CD4-positive, alpha-beta T cell treated with Interleukin-6 for 4 hours (primary cell): ENCODE measurements at regions not wholly inside any gene's neighbourhood (a gene's known extent, or its start where the extent isn't known, plus 50 kb on each side); places are given as distances from the start of the nearest gene placed in this dataset.

Experiments
- DNase-seq: peaks from one replicate; pipeline ENCODE4 v3.0.0-alpha.2; 2020; ENCODE audit warnings: mixed read lengths

DNA sequence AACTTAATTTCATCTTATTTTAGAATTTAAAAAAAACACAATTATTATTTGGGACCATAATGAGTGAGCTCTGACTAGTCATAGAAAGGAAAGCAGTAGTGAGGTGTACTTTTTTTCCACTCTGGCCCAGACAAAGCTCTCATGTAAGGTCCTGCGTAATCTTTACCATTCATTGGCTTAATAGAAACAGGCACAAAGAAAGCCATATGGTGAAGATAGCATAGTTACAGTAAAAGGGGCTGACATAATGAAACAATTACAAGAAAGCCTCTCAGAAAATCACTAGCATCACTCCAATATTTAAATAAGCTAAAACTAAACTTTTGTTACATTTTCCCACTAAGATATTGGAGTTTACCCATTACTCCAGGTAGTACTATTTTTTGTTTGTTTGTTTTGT lies 384.6 kb upstream of the ALCAM start:
- no peak for DNase-seq

DNA sequence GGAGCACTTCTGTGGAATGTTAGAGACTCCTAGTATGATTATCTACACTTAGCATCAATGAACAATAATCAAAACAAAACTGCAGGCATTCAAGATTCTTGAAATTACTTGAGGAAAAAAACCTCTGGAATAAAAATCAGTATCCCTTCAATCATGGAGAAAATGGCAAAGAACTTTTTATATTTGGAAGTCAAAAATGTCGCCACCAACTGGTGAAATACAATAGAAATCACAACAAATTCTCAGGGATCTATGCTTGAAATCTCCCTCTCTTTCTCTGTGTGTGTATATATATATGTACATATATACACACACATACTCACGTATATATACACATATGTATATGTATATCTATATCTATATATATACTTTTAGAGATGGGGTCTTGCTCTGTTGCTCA lies 378.9 kb upstream of the ALCAM start:
- no peak for DNase-seq

DNA sequence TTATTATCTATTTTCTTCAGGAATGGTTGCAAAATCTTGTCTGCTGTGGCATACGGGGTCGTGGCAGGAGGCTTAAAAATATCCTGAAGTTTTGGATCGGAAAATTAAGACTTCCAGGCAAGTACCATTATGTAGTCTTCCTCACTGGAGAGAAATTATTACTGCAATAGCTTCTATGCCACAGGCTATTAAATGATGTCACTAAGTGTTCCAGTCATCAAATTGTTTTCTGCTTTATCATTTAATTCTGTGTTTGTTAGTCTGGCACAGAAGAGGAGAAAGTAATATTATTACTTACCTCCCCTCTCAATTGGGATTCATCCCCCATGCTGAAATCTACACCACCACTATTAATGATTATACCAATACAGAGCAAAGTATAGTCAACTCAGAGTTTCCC lies 378.2 kb upstream of the ALCAM start:
- DNase-seq = no peak

DNA sequence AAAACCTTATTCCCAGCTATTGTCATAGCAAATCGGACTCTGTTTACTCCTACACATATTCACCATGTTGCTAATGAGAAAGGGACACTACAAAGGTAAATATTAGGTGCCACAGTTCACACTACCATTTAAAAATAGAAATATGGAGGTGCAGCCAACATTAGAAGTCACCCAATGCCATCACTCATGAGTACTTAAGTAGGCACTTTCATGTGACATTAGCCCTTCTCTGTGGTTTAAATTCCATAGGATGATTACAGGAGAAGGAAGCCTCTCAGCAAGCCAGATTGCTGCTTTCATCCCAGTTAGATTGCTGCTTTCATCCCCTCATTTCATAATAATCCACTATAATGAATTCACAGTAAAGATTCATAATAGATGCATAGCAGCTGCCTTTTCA lies 376.8 kb upstream of the ALCAM start:
- DNase-seq = no peak

DNA sequence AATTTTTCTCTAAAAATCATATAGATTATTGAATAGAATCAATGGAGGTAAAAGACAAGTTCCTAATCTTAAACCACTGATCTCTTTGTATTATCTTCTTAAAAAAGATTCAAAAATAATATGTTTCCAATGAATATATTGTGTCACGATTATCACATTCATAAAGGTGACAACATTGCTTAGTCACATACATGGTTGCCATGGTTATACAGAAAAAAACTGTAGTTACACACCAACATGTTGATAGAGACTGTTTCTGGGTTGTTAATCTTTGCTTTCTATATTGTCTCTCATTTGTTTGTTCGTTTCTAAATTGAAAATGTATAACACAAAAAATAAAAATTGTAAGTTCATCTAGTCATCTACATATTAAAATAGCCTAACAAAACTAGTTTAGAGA lies 376.0 kb upstream of the ALCAM start:
- DNase-seq = no peak

DNA sequence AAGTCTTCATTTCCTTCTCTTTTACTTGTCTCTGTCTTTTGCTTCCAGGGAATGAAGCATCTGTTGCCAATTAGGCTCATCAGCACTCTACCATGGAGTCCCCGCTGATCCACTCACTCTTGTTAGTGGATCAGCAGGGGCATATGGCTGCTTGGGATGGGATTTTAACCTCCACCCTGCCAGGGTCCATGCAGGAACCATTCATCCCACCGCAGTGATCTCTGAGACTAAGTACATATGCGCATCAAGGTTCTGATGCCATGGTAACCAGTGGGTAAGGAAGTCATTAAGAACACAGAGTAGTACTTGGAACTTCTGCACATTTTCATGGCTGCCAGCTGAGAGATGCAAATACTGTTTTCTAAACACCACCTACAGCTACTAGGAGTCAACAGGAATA lies 374.0 kb upstream of the ALCAM start:
- DNase-seq = no peak

DNA sequence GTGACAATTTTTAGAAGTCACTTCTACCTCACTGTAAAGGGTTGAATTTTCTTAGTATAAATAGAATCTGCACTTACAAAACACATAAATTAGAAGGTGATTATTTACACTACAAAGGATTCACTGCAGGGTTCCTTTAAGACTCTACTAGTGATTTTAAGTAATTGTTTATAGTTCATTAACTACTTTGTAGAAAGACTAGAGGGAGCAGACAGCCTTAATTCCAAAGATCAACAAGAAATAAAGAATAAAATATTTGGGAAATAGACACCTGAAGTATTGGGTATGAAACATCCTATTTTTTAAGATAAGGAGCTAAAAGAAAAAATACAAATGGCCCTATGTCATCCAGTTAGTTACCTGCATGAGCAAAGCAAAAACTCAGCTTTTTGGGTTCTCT lies 360.5 kb upstream of the ALCAM start:
- DNase-seq = no peak

DNA sequence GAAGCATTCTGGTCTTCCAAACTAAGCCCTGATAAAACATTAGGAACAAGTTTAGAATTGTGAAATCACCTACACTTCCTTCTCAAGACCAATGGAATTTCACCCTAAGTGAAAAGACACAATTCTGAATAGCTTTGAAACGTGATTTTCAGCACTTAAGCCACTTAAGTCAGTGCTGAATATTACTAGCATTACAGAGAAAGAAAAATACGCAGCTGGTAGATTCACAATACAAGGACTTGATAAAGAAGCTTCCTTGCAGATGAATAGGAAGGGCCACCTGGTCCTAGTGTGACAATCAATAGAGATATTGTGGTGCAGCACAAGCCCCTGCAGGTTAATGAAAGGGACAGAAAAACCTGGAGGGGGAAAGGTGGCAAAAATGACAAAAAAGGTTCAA lies 353.1 kb upstream of the ALCAM start:
- DNase-seq = no peak

DNA sequence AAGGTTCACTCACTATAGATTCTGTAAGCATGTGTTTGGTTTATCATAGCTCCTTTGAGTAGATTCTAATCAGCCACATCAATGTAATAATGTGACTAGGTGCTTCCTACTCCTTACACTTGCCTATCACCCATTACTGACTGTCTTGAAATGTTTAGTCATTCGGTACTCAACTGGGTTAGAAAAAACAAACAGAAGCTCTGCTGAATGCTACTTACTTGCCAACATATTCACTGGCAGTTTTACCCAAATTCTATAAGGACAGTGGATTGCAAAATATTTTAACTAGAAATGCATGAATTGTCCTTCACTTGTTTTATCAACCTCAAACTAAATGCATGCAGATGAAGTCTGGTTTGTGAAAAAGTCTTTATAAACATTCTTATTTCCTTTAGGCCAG lies 352.1 kb upstream of the ALCAM start:
- no peak for DNase-seq

DNA sequence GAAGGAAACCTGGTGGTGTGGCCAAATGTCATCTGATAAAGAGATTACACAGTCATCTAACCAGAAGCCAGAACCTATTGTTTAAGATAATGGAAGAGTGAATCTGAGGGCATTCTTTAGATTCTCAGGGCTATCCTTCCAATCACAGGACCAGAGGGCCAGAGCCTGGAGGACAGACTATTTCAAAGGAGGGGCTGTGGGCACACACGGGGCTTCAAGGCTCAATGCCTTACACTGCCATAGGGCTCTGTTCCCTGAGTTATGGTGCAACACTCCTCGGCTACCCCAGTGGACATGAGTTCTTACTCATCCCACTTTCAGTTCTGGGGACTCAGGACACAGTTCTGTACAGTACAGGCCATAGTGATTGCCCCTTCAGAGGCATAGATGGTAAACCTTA lies 343.9 kb upstream of the ALCAM start:
- DNase-seq = no peak

DNA sequence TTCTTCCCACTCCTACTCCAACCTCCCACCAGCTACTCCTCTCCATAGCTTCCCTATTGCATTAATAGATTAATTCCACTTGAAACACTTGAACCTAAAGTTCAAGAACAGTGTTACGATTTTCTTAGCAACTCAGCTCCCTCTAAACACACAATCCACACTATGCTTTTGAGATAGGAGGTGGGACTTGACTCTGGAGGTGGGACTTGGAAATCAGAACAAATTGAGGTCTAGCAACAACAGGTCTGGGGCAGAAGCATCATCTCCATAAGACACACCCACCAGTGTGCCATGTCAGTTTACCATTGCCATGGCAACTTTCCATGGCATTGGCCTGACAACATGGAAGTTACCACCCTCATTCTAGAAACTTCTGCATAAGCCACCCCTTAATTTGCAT lies 336.5 kb upstream of the ALCAM start:
- no peak for DNase-seq

DNA sequence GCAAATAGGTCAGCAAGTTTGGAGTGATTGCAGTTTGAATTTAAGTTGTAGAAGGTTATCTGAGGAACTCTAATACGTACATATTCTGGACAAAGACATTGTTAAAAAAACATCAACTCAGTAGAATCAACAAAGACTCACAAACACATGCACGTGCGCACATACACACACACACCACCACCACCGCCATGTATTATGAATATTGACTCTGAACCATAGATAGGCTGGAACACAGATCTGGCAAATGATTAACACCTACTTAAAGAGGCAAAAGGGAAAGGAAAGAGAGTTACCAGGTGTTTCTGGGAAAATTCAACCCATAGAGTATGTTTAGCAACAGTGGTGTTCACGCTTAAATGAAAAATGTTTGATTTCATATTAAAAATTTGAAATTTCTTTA lies 334.2 kb upstream of the ALCAM start:
- no peak for DNase-seq

DNA sequence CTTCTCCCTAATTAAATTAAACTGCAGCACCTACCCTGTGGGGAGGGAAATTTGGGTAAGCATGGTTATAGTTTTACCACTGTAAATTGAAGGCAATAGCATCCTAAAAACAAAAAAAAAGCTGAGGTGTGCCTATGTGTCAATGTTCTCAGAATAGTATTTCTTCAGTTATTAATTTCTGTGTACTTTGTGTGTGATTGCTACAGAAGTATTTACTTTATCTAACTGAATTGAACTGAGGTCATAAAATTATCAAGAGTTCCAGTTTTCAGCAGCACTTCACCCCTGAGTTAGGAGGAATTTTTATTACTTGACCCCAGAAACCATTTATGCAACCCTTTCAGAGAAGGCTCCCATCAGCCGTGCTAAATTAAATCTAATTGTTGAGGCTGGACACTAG lies 333.6 kb upstream of the ALCAM start:
- DNase-seq = no peak

DNA sequence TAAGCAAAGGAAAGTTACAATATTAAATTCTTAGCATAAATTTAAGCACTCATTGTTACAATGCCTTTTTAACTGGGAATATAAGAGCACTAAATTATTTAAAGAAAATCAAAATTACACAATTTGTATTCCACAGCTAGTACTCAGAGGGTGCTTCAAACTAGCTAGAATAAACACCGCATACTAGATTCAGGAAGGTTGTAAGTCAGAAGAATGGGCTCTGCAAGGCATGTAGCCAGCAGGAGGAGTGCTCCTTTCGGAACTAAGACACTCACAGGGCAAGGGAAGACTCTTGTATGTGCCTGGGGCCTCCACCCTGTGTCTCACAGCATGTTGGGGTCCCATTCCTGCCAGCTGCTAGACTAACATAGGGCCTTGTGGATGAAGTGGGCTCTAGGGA lies 327.7 kb upstream of the ALCAM start:
- no peak for DNase-seq

DNA sequence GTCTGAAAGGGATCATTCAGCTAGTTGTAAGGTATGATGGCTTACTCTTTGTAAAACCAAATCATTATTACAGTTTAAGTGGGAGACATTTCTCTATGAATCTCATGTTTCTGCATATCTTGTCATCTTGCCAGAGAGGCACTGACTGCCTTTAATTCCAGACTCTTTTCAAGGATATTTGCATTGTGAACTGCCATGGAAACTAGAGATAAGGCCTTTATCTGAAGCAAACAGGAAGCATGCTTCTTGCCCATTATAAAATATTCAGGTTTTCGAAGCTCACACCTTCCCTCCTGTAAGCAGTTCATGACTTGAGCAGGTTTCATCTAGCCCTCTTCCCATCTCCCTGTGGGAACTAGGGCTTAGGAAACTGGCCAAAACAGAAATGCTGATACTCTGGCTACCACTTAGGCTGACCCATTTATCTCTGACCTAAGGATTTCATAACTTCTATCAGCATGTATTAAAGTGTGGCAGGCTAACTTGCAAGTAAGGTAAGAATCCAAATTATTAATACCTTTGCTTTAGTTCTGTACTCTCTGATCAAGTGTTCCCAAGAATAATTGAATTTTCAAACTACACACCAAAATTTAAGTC lies 326.6 kb upstream of the ALCAM start:
- DNase-seq = no peak

DNA sequence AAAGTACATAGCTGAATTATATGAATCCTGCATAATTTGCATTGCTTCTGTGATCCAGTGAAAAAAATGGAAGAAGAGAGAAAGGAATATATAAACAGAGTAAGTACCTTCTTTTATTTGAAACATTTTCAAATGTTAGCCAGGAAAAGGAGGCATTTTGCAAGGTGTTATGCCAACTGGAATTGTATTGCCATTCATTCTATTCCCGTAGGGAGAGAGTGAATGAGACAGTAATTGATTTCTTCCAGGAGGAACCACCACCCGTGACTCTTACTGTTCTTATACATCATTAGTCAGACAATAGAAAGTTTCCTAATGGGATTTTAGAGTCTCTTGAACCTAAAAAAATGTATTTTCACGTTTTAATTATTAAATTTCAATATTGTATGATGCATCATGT lies 324.1 kb upstream of the ALCAM start:
- DNase-seq = no peak

DNA sequence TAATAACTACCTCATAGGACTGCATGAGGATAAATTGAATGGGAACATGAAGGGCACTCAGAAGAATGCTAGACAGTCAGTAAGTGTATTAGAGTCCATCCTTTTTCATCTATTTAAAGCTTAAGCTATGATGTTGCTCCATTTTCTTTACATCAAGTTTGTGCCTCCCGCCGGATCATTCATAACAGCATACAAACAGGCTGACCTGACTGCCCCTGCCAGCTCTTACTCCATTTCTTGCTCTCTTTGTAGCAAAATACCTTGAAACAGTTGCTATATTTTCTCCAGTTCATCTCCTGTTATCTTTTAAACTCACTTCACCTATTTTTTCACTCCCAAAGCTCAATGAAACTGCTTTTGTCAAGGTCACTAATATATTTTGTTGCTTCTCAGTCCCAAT lies 315.6 kb upstream of the ALCAM start:
- DNase-seq = no peak

DNA sequence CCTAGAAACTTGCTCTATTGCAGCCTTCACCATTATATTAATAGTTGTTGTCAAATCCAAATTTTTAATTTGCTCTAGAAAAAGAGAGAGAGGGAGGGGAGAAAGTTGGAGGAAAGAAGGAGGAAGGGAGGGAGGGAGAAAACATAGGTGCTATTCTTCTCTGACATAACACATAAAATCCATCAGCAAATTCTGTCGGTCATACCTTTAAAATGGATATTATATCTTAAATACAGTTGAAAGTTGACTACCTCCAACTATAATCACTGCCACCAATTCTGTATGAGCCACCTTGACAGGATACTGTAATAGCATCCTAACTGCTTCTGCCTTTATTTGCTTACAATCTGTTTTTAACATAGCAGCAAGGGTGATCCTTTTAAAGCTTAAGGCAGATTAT lies 314.7 kb upstream of the ALCAM start:
- DNase-seq = no peak

DNA sequence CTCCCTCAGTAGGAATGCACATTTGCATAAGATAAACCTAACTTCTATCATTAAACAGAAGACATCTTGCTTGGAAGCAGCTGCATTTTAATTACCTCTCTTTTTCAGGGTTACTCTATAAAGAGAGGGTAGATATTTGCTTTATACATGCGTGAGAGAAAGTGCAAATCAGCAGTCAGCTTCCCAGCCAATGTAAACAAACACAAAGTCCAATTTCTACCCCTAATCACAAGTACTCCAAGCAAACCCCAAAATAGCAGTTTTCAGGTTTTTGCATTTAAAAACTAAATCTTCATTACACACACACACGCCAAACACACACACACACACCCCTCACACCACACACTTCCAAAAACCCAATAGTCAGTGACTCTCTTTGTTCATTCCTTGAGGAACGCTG lies 303.9 kb upstream of the ALCAM start:
- DNase-seq = no peak

DNA sequence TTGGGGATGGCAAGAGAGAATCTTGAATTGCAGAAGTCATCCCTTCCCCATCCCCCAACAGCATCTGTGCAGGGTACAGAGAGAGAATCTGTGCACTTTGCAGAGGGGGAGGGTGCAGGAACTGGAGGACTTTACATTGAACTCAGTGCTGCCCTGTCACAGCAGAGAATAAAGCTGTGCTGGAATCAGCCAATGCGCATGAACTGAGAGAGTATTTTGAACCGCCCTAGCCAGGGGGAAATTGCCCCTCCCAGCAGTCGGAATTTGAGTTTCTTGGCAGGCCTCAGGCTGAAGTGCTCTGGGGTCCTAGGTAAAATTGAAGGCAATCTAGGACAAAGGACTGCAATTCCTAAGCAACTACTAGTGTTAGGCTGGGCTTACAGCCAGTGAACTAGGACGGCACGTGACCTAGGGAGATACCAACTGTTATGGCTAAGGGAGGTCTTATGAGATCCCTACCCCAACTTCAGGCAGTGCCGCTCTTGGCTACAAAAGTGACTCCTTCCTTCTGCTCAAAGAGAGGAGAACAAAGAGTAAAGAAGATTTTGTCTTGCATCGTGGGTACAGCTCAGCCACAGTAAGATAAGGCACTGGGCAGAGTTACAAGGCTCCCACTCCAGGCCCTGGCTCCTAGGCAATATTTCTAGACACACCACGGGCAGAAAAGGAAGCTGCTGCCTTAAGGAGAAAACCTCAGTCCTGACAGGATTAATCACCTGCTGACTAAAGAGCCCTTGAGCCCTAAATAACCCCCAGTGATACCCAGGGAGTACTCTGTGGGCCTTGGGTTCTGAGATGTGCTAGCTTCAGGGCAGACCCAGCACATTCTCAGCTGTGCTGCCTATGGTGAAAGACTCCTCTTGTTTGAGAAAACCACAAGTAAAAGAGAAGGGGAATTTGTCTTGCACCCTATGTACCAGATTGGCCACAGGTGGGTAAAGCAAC lies 300.5 kb upstream of the ALCAM start:
- DNase-seq = no peak

DNA sequence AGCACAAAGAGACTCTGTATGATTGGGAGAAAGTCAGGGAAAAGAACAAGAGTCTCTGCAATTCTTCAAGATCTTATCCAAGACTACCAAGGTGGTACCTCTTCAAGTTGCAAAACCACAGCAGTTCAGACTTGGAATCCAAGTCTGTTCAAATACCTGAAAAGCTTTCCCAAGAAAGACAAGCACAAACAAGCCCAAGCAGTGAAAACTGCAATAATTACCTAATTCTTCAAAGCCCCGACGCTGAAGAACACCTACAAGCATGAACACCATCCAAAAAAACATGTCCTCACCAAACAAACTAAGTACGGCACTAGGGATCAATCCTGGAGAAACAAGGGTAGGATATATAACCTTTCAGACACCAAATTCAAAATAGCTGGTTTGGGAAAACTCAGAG lies 299.3 kb upstream of the ALCAM start:
- no peak for DNase-seq

DNA sequence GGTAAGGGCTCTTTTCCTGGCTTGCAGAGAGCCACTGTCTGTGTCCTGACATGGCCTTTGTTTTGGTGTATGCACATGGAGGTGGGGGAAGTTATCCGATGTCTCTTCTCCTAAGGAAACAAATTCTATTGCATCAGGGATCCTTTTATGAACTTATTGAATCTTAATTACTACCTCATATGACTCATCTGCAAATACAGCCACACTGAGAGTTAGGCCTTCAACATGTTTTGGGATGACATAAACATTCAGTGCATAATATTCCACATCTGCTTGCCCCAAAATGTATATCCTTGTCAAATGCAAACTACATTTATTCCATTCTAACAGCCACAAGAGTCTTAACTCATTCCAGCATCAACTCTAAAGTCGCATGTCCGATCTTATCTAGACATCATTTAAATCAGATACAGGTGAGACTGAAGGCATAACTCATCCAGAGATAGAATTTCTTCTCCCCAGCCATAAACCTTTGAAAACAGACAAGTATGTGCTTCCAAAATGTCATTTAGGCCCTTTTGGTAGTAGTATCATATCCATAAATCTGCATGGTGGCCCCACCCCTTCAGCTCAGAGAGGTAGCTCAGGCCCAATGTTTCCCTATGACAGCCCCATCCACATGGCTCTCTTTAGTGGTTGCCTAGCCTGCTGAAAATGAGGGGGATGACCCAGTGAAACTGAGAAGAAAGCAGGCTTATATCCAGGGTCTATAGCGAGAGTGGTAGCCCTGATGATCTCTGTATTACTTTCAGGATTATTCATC lies 289.5 kb upstream of the ALCAM start:
- no peak for DNase-seq

DNA sequence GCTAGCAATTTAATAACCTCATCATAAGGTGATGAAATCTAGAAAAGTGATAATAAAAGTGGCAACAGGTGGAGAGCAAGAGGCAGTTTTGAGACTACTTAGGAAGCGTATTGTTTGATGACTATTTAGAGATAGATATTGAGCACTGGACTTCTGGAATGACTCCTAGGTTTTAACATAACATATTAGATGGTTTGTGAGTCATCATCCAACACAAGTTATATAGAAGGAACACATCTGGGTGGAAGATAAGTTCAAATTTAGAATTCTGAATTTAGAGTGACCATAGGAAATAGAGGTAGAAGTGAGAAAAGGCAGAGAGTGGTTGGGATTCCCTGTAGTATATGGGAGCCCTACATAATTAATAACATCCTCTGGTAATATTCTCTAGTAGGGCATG lies 282.8 kb upstream of the ALCAM start:
- no peak for DNase-seq

DNA sequence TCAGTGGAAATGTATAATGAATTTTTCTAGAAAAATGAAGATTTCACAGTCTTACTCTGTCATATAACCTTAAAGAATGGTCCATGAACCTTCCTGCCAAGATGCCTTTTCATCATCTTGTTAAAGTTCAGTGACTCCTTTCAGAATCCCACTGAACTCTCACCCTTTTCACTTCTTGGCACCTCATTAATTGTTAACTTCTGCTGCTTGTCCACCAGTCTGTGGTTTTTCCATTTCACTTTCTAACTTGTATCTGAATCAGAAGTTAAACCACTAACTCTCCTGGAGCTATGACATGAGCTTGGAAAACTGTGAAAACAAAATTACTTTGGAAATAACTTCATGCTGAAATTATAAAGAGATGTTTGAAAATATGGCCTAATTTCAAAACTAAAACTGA lies 281.2 kb upstream of the ALCAM start:
- DNase-seq = no peak
